Activated naive CD8-positive, alpha-beta T cell treated with anti-CD3 and anti-CD28 coated beads, Interleukin-2, amount 10 ng/mL, durations not matched to agents 7 days and 5 days (primary cell): ENCODE measurements at regions not wholly inside any gene's neighbourhood (a gene's known extent, or its start where the extent isn't known, plus 50 kb on each side); places are given as distances from the start of the nearest gene placed in this dataset.
"Not testable (repeated sequence)": the region's sequence is repeated elsewhere in the genome, so short reads cannot be mapped to it uniquely, and the experiment has no call there.

Source experiments
- ATAC-seq: fragments of 150-1000 bp; cut with Tn5 transposase; one replicate; pipeline ENCODE4 v1.10.0; 2021; ENCODE audit warnings: low read depth, moderate library complexity
- POLR2A ChIA-PET: fragments of 350-600 bp; sonication (Branson Sonifier 250); formaldehyde crosslinking; loops from one replicate; lab custom pipeline; 2021; ENCODE audit warnings: antibody characterized with exemption; lab: Charles Lee
- DNase-seq: peaks from one replicate; pipeline ENCODE4 v3.0.0; 2021
- H3K27ac Mint-ChIP-seq: one replicate; pipeline ENCODE4 v1.8.0; 2022; ENCODE audit warnings: mild to moderate bottlenecking, mixed read lengths
- H3K27me3 Mint-ChIP-seq: one replicate; pipeline ENCODE4 v1.8.0; 2022; ENCODE audit warnings: mild to moderate bottlenecking, moderate library complexity, mixed read lengths
- H3K36me3 Mint-ChIP-seq: one replicate; pipeline ENCODE4 v1.8.0; 2021; ENCODE audit warnings: mild to moderate bottlenecking, mixed read lengths
- H3K4me1 Mint-ChIP-seq: one replicate; pipeline ENCODE4 v1.8.0; 2021; ENCODE audit warnings: mixed read lengths
- H3K4me3 Mint-ChIP-seq: one replicate; pipeline ENCODE4 v1.8.0; 2022; ENCODE audit warnings: mild to moderate bottlenecking, moderate library complexity, mixed read lengths
- H3K9me3 Mint-ChIP-seq: one replicate; pipeline ENCODE4 v1.8.0; 2021; ENCODE audit warnings: mixed read lengths

DNA sequence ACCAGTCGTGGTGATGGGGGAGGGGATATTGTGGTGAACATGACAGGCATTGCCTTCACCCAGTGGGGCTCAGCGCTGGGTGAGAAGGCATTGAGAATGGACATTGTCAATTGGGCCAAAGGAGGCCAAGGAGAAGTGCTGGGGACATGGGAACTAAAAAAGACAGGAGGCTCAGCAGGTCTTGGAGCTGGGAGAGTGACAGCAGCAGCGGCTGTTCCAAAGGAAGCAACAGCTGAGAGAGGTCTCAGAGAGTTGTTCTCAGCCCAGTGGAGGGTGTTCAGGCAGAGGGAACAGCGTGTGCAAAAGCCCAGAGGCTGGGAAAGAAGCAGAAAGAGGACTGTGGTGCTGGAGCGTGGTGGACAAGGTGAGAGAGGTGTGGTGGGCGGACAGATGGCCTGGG lies 56.6 kb upstream of the ASNS start:
- not testable (repeated sequence) for H3K4me1 Mint-ChIP-seq, H3K27me3 Mint-ChIP-seq, H3K27ac Mint-ChIP-seq, H3K36me3 Mint-ChIP-seq, H3K9me3 Mint-ChIP-seq, DNase-seq, ATAC-seq
- peak overlapping the region; percentile 52 for H3K4me3 Mint-ChIP-seq
- POLR2A ChIA-PET: interaction anchor here (0.8 kb wide), 1 partner anchor 42 kb away, joined by 3 read pairs; no protein-coding TSS in a partner anchor

DNA sequence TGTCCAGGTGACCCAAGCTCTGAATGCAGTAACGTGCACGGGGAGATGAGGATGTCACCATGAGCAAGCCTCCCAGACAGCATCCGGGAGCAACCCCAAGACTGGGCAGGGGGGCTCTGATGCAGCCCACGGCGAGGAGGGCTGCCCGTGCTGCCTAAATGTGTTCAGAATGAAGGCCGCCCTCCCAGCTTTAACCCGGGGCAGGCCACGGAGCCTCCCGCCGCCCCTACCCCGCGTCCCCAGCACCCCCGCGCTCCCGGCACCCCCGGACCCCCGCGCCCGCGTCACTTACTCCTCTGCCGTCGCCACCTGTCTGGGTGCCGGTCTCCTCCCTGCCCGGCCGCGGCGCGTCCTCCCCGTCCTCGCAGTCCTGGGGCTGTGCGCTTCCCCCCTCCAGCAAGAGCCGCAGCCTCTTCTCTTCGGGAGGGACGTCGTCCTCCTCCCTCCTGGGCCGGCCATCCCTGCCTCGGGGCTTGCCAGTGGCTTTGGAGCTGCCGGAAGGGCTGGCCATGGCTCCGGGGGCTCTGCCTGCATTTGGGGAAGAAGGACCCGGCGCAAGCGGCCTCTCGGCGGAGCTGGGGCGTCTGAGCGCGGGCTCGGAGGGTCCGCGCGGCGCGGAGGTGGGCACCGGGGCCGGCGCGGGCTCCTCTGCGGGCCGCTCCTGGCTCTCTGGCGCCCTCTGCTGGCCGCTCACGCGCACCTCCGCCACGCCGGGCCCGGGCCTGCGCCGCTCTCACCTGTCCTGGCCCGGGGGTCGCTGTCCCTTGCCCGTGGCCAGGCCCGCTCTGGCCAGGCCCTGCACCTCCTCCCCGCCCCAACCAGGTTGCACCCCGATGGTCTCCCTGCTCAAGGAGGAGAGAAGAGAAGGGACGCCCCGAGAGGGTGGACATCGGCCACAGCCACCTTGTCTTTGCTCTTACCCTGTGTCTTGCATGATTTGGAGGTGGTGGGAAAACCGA lies 55.9 kb upstream of the ASNS start:
- H3K36me3 Mint-ChIP-seq, H3K27ac Mint-ChIP-seq, H3K4me1 Mint-ChIP-seq, ATAC-seq, H3K9me3 Mint-ChIP-seq, H3K27me3 Mint-ChIP-seq: not testable (repeated sequence)
- peak overlapping the region; percentile 52 for H3K4me3 Mint-ChIP-seq
- peak; percentile 89 for DNase-seq
- POLR2A ChIA-PET: interaction anchor here (0.8 kb wide), 1 partner anchor 43 kb away, joined by 3 read pairs; no protein-coding TSS in a partner anchor
